GM12878 (cell line): ENCODE measurements at regions not wholly inside any gene's neighbourhood (a gene's known extent, or its start where the extent isn't known, plus 50 kb on each side); places are given as distances from the start of the nearest gene placed in this dataset.

ENCODE experiments used
- BACH1 ChIP-seq: fragments of 450-650 bp; IDR thresholded peaks from 2 replicates; pipeline ENCODE4 v1.6.1; 2017; ENCODE audit warnings: mild to moderate bottlenecking, borderline replicate concordance
- GATAD2B ChIP-seq: fragments of 450-650 bp; conservative IDR thresholded peaks from 2 replicates; pipeline ENCODE4 v1.6.1; 2017; ENCODE audit warnings: low read depth, mild to moderate bottlenecking, moderate library complexity
- RCOR1 ChIP-seq: conservative IDR thresholded peaks from 2 replicates; pipeline ENCODE4 v1.6.1; 2012; ENCODE audit warnings: low read depth, low read length, improper control_type of control experiment
- ZNF24 ChIP-seq: fragments of 450-650 bp; IDR thresholded peaks from 2 replicates; pipeline ENCODE4 v1.6.1; 2017; ENCODE audit warnings: antibody characterized with exemption, mild to moderate bottlenecking
- TF ChIP-seq, protein P1 (sequence below): fragments of 450-650 bp; formaldehyde crosslinking; IDR thresholded peaks from 2 replicates; pipeline ENCODE4 v1.5.0; 2022; ENCODE audit warnings: mild to moderate bottlenecking, missing genetic modification characterization
- TF ChIP-seq, protein P2 (sequence below): IDR thresholded peaks from 2 replicates; pipeline ENCODE4 v1.6.1; 2011; ENCODE audit warnings: low read depth, low read length, improper control_type of control experiment, borderline replicate concordance
- TF ChIP-seq, protein P3 (sequence below): IDR thresholded peaks from 2 replicates; pipeline ENCODE4 v1.6.1; 2012; ENCODE audit warnings: low read depth, low read length, improper control_type of control experiment

DNA sequence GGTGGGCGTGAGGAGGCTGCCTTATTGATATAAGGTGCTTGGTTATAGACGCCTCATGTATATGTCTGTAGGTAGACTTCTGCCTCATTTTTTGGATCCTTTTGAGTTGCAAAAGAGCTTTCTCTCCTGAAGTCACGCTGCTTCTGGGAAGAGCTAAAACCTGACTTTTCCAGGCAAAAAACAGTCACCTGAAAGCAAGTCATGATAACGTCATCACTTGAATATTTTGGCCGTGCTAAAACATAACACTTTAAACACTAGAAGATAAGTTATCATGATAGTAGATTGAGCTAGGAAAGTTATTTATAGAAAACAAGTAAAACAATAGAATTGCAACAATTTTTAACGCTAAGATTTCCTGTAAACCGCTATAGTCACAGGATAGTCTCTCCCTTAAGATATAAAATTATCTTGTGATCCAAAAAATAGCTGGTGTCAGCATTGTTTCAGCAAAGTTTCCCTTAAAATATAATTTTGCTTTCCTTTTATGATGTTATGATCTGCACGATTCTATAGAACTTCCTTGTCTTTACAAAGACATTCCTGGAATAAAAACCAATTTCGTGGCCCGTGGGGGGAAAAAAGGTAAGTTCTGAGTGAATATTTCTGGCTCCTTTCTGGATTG, 69.0 kb upstream of the AKAP12 start (continued):
- TF ChIP-seq, protein P1, sequence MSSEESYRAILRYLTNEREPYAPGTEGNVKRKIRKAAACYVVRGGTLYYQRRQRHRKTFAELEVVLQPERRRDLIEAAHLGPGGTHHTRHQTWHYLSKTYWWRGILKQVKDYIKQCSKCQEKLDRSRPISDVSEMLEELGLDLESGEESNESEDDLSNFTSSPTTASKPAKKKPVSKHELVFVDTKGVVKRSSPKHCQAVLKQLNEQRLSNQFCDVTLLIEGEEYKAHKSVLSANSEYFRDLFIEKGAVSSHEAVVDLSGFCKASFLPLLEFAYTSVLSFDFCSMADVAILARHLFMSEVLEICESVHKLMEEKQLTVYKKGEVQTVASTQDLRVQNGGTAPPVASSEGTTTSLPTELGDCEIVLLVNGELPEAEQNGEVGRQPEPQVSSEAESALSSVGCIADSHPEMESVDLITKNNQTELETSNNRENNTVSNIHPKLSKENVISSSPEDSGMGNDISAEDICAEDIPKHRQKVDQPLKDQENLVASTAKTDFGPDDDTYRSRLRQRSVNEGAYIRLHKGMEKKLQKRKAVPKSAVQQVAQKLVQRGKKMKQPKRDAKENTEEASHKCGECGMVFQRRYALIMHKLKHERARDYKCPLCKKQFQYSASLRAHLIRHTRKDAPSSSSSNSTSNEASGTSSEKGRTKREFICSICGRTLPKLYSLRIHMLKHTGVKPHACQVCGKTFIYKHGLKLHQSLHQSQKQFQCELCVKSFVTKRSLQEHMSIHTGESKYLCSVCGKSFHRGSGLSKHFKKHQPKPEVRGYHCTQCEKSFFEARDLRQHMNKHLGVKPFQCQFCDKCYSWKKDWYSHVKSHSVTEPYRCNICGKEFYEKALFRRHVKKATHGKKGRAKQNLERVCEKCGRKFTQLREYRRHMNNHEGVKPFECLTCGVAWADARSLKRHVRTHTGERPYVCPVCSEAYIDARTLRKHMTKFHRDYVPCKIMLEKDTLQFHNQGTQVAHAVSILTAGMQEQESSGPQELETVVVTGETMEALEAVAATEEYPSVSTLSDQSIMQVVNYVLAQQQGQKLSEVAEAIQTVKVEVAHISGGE (CRISPR knock-in tag): no peak
- TF ChIP-seq ZNF24 (no peak), GATAD2B (no peak), BACH1 (no peak), RCOR1 (no peak)
- TF ChIP-seq, protein P2, sequence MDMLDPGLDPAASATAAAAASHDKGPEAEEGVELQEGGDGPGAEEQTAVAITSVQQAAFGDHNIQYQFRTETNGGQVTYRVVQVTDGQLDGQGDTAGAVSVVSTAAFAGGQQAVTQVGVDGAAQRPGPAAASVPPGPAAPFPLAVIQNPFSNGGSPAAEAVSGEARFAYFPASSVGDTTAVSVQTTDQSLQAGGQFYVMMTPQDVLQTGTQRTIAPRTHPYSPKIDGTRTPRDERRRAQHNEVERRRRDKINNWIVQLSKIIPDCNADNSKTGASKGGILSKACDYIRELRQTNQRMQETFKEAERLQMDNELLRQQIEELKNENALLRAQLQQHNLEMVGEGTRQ: no peak
- TF ChIP-seq, protein P3, sequence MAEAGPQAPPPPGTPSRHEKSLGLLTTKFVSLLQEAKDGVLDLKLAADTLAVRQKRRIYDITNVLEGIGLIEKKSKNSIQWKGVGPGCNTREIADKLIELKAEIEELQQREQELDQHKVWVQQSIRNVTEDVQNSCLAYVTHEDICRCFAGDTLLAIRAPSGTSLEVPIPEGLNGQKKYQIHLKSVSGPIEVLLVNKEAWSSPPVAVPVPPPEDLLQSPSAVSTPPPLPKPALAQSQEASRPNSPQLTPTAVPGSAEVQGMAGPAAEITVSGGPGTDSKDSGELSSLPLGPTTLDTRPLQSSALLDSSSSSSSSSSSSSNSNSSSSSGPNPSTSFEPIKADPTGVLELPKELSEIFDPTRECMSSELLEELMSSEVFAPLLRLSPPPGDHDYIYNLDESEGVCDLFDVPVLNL: no peak
